Upper lobe of left lung (tissue), 4 donors: ENCODE measurements at regions not wholly inside any gene's neighbourhood (a gene's known extent, or its start where the extent isn't known, plus 50 kb on each side); places are given as distances from the start of the nearest gene placed in this dataset.

Experiments
- CTCF ChIP-seq, 6 experiments: fragments of 450-650 bp in 4 of 6; fragments of 200-600 bp in 2 of 6; sonication (generic) in 2 of 6; IDR thresholded peaks; one replicate each; pipeline ENCODE4 v1.5.1; 2016 to 2019; ENCODE audit warnings: antibody characterized with exemption in 6 of 6
- POLR2AphosphoS5 ChIP-seq, 2 donors: sonication (generic); formaldehyde crosslinking; IDR thresholded peaks; one replicate each; pipeline ENCODE4 v1.5.1; 2017; ENCODE audit warnings: antibody characterized with exemption in 2 of 2

DNA sequence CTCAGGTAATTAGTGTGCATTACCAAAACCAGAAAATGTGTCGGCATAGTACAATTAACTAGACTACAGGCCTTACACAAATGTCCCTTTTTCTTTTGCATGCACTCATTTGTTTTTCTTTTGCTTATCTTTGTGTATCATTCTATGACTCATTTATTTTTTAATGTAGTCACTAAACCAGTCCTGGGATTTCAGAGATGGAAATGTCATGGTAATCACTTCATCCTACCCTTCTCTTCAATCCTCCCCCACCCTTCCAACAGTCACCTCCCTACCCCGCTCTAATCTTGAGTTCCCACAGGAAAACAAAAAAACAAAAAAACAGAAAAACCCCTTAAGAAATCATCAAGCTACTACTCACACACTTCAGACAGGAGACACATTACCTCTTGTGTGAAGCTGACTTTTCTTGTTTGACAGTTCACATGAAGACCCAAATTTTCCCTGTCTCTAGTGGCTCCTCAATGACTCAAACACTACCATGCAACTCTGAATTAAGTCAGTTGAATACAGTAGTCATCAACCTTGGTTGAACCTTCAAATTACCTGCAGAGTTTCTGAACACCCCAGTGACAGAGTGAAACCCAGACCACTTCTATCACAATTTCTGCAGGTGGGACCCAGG, 242.4 kb upstream of the SALL1 start:
- TF ChIP-seq POLR2AphosphoS5 (IDR thresholded peaks at IDR 0.05), result no peak
- TF ChIP-seq CTCF (IDR thresholded peaks at IDR 0.05), result no peak
